ENCODE measurements at regions not wholly inside any gene's neighbourhood (a gene's known extent, or its start where the extent isn't known, plus 50 kb on each side); places are given as distances from the start of the nearest gene placed in this dataset.

DNA sequence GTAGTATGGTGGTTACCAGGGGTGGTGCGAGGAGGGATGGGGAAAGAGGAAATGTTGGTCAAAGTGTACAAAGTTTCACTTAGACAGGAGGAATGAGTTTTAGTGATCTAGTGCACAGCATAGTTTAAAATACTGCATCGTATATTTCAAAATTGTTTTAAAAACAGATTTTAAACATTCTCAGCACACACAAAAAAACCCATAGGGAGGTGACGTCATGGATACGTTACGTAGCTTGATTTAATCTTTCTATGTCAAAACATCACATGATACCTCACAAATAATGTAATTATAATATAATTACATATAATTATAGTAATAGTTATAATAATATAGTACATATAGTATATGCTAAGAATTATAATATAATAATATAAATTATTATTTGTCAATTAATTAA is 614.2 kb downstream of the TMEM114 start:
- no peaks in the 10 kb centered on the region for H3K9me2 ChIP-seq (ENCODE audit: insufficient read depth)
- H3K27ac Mint-ChIP-seq: no peak overlapping the region
- no peaks in the 10 kb centered on the region for H4K20me1 ChIP-seq (replicated peaks; ENCODE audit: insufficient read depth)
- ATAC-seq (no peak), DNase-seq (ENCODE audit: low spot score) (no peak)
- H3K4me3 ChIP-seq: no peak overlapping the region
- no peaks in the 10 kb centered on the region for H3K27me3 ChIP-seq (ENCODE audit: insufficient read depth)
- TF ChIP-seq JUNB (IDR thresholded peaks at IDR 0.05; ENCODE audit: unreplicated experiment) (no peak), EZH2 (IDR thresholded peaks at IDR 0.05; ENCODE audit: low read depth, unreplicated experiment) (no peak), EZH2phosphoT487 (IDR thresholded peaks at IDR 0.05; ENCODE audit: unreplicated experiment) (no peak), STAT1 (IDR thresholded peaks at IDR 0.05; ENCODE audit: unreplicated experiment) (no peak), ZNF331 (CRISPR knock-in tag; IDR thresholded peaks at IDR 0.05; ENCODE audit: low read depth) (no peak), NANOG (IDR thresholded peaks at IDR 0.05; ENCODE audit: borderline replicate concordance) (no peak), ZNF114 (CRISPR knock-in tag; IDR thresholded peaks at IDR 0.05) (no peak), POLR2AphosphoS5 (IDR thresholded peaks at IDR 0.05; ENCODE audit: low read depth) (no peak), CREB1 (CRISPR knock-in tag; IDR thresholded peaks at IDR 0.05; ENCODE audit: low read depth) (no peak)
- TF ChIP-seq, protein P1, sequence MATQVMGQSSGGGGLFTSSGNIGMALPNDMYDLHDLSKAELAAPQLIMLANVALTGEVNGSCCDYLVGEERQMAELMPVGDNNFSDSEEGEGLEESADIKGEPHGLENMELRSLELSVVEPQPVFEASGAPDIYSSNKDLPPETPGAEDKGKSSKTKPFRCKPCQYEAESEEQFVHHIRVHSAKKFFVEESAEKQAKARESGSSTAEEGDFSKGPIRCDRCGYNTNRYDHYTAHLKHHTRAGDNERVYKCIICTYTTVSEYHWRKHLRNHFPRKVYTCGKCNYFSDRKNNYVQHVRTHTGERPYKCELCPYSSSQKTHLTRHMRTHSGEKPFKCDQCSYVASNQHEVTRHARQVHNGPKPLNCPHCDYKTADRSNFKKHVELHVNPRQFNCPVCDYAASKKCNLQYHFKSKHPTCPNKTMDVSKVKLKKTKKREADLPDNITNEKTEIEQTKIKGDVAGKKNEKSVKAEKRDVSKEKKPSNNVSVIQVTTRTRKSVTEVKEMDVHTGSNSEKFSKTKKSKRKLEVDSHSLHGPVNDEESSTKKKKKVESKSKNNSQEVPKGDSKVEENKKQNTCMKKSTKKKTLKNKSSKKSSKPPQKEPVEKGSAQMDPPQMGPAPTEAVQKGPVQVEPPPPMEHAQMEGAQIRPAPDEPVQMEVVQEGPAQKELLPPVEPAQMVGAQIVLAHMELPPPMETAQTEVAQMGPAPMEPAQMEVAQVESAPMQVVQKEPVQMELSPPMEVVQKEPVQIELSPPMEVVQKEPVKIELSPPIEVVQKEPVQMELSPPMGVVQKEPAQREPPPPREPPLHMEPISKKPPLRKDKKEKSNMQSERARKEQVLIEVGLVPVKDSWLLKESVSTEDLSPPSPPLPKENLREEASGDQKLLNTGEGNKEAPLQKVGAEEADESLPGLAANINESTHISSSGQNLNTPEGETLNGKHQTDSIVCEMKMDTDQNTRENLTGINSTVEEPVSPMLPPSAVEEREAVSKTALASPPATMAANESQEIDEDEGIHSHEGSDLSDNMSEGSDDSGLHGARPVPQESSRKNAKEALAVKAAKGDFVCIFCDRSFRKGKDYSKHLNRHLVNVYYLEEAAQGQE (IDR thresholded peaks at IDR 0.05; ENCODE audit: unreplicated experiment): no peak
- TF ChIP-seq, protein P2, sequence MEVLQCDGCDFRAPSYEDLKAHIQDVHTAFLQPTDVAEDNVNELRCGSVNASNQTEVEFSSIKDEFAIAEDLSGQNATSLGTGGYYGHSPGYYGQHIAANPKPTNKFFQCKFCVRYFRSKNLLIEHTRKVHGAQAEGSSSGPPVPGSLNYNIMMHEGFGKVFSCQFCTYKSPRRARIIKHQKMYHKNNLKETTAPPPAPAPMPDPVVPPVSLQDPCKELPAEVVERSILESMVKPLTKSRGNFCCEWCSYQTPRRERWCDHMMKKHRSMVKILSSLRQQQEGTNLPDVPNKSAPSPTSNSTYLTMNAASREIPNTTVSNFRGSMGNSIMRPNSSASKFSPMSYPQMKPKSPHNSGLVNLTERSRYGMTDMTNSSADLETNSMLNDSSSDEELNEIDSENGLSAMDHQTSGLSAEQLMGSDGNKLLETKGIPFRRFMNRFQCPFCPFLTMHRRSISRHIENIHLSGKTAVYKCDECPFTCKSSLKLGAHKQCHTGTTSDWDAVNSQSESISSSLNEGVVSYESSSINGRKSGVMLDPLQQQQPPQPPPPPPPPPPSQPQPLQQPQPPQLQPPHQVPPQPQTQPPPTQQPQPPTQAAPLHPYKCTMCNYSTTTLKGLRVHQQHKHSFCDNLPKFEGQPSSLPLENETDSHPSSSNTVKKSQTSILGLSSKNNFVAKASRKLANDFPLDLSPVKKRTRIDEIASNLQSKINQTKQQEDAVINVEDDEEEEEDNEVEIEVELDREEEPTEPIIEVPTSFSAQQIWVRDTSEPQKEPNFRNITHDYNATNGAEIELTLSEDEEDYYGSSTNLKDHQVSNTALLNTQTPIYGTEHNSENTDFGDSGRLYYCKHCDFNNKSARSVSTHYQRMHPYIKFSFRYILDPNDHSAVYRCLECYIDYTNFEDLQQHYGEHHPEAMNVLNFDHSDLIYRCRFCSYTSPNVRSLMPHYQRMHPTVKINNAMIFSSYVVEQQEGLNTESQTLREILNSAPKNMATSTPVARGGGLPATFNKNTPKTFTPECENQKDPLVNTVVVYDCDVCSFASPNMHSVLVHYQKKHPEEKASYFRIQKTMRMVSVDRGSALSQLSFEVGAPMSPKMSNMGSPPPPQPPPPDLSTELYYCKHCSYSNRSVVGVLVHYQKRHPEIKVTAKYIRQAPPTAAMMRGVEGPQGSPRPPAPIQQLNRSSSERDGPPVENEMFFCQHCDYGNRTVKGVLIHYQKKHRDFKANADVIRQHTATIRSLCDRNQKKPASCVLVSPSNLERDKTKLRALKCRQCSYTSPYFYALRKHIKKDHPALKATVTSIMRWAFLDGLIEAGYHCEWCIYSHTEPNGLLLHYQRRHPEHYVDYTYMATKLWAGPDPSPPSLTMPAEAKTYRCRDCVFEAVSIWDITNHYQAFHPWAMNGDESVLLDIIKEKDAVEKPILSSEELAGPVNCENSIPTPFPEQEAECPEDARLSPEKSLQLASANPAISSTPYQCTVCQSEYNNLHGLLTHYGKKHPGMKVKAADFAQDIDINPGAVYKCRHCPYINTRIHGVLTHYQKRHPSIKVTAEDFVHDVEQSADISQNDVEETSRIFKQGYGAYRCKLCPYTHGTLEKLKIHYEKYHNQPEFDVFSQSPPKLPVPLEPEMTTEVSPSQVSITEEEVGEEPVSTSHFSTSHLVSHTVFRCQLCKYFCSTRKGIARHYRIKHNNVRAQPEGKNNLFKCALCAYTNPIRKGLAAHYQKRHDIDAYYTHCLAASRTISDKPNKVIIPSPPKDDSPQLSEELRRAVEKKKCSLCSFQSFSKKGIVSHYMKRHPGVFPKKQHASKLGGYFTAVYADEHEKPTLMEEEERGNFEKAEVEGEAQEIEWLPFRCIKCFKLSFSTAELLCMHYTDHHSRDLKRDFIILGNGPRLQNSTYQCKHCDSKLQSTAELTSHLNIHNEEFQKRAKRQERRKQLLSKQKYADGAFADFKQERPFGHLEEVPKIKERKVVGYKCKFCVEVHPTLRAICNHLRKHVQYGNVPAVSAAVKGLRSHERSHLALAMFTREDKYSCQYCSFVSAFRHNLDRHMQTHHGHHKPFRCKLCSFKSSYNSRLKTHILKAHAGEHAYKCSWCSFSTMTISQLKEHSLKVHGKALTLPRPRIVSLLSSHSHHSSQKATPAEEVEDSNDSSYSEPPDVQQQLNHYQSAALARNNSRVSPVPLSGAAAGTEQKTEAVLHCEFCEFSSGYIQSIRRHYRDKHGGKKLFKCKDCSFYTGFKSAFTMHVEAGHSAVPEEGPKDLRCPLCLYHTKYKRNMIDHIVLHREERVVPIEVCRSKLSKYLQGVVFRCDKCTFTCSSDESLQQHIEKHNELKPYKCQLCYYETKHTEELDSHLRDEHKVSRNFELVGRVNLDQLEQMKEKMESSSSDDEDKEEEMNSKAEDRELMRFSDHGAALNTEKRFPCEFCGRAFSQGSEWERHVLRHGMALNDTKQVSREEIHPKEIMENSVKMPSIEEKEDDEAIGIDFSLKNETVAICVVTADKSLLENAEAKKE (CRISPR knock-in tag; IDR thresholded peaks at IDR 0.05): no peak
- TF ChIP-seq, protein P3, sequence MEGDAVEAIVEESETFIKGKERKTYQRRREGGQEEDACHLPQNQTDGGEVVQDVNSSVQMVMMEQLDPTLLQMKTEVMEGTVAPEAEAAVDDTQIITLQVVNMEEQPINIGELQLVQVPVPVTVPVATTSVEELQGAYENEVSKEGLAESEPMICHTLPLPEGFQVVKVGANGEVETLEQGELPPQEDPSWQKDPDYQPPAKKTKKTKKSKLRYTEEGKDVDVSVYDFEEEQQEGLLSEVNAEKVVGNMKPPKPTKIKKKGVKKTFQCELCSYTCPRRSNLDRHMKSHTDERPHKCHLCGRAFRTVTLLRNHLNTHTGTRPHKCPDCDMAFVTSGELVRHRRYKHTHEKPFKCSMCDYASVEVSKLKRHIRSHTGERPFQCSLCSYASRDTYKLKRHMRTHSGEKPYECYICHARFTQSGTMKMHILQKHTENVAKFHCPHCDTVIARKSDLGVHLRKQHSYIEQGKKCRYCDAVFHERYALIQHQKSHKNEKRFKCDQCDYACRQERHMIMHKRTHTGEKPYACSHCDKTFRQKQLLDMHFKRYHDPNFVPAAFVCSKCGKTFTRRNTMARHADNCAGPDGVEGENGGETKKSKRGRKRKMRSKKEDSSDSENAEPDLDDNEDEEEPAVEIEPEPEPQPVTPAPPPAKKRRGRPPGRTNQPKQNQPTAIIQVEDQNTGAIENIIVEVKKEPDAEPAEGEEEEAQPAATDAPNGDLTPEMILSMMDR (conservative IDR thresholded peaks at IDR 0.05; ENCODE audit: low read depth in 2 of 2): no peak
- TF ChIP-seq, protein P4, sequence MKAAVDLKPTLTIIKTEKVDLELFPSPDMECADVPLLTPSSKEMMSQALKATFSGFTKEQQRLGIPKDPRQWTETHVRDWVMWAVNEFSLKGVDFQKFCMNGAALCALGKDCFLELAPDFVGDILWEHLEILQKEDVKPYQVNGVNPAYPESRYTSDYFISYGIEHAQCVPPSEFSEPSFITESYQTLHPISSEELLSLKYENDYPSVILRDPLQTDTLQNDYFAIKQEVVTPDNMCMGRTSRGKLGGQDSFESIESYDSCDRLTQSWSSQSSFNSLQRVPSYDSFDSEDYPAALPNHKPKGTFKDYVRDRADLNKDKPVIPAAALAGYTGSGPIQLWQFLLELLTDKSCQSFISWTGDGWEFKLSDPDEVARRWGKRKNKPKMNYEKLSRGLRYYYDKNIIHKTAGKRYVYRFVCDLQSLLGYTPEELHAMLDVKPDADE (IDR thresholded peaks at IDR 0.05): no peak
- no peaks in the 10 kb centered on the region; the same call in 1 of the 2 replicates for H3K36me3 ChIP-seq (ENCODE audit: insufficient read depth)
- no peak overlapping the region for H2AFZ ChIP-seq
- no peaks in the 10 kb centered on the region for H3K4me1 Mint-ChIP-seq
- peaks cover 8% of the 10 kb centered on the region; the same call in 2 of the 3 replicates for H3K9me3 Mint-ChIP-seq
- H3K4me3 Mint-ChIP-seq: no peak overlapping the region
- H3K79me2 ChIP-seq (replicated peaks; ENCODE audit: insufficient read depth): no peaks in the 10 kb centered on the region
- H3F3A ChIP-seq (replicated peaks; ENCODE audit: low read depth): no peaks in the 10 kb centered on the region
- no peak overlapping the region for H3K27ac ChIP-seq (ENCODE audit: low read depth)
- no peaks in the 10 kb centered on the region for H3K36me3 Mint-ChIP-seq (ENCODE audit: low read depth)
- H3K27me3 Mint-ChIP-seq (ENCODE audit: insufficient read depth, low read depth, poor library complexity): no peaks in the 10 kb centered on the region
- no peaks in the 10 kb centered on the region for H3K4me1 ChIP-seq (ENCODE audit: insufficient read depth)
- H3K4me2 ChIP-seq: no peak overlapping the region

Measured in GM23338 (cell line).